H1 (cell line): ENCODE measurements at regions not wholly inside any gene's neighbourhood (a gene's known extent, or its start where the extent isn't known, plus 50 kb on each side); places are given as distances from the start of the nearest gene placed in this dataset.

Experiments used
- CEBPB ChIP-seq: IDR thresholded peaks from 2 replicates; pipeline ENCODE4 v1.6.1; 2012; ENCODE audit warnings: low read depth, low read length
- SIN3A ChIP-seq, 2 experiments: IDR thresholded peaks in 1 of 2; conservative IDR thresholded peaks in 1 of 2; 2 replicates each; pipeline ENCODE4 v1.6.1; 2011 to 2012; ENCODE audit warnings: low read length in 2 of 2, improper control_type of control experiment in 1 of 2, low read depth in 1 of 2, mild to moderate bottlenecking in 1 of 2
- SP2 ChIP-seq: IDR thresholded peaks from 2 replicates; pipeline ENCODE4 v1.6.1; 2012; ENCODE audit warnings: mild to moderate bottlenecking, low read length, inconsistent platforms
- TF ChIP-seq, protein P1 (sequence below), 3 experiments: IDR thresholded peaks; 1 replicate in 2 of 3; 2 replicates in 1 of 3; pipeline versions ENCODE4 v1.5.1 to v1.6.1; 2011; ENCODE audit warnings: low read length in 3 of 3, mild to moderate bottlenecking in 3 of 3, inconsistent platforms in 2 of 3, low read depth in 1 of 3, moderate library complexity in 1 of 3; ENCODE audit not compliant: insufficient read depth in 1 of 3; ENCODE audit errors: control extremely low read depth in 1 of 3

DNA sequence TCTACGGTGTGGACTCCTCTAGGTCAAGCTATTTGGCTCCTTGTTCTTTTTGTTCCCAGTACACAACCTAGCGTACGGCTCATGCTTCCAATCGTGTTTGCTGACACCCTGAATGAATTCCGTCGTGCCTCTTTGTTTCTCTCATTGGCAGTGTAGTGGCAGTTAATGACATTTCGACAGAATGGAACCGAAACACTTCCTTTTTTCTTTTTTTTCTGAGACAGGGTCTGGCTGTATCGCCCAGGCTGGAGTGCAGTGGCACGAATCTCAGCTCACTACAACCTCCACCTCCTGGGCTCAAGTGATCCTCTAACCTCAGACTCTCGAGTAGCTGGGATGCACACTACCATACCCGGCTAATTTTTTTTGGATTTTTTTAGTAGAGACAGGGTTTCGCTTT is 113.3 kb upstream of the ATP6AP2 start:
- no peak for TF ChIP-seq SIN3A (conservative IDR thresholded peaks at IDR 0.05 in 1 of 2, IDR thresholded peaks at IDR 0.05 in 1 of 2; ENCODE audit: low read depth in 1 of 2, low read length in 2 of 2)
- TF ChIP-seq, protein P1, sequence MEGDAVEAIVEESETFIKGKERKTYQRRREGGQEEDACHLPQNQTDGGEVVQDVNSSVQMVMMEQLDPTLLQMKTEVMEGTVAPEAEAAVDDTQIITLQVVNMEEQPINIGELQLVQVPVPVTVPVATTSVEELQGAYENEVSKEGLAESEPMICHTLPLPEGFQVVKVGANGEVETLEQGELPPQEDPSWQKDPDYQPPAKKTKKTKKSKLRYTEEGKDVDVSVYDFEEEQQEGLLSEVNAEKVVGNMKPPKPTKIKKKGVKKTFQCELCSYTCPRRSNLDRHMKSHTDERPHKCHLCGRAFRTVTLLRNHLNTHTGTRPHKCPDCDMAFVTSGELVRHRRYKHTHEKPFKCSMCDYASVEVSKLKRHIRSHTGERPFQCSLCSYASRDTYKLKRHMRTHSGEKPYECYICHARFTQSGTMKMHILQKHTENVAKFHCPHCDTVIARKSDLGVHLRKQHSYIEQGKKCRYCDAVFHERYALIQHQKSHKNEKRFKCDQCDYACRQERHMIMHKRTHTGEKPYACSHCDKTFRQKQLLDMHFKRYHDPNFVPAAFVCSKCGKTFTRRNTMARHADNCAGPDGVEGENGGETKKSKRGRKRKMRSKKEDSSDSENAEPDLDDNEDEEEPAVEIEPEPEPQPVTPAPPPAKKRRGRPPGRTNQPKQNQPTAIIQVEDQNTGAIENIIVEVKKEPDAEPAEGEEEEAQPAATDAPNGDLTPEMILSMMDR (IDR thresholded peaks at IDR 0.05; ENCODE audit: control extremely low read depth in 1 of 3, insufficient read depth in 1 of 3, low read depth in 1 of 3, low read length in 3 of 3): no peak
- TF ChIP-seq SP2: no peak
- no peak for TF ChIP-seq CEBPB
